Nephron (organoid): ENCODE measurements at regions not wholly inside any gene's neighbourhood (a gene's known extent, or its start where the extent isn't known, plus 50 kb on each side); places are given as distances from the start of the nearest gene placed in this dataset.

Experiments used
- H3K27ac Mint-ChIP-seq, 3 experiments: 2 replicates each; pipeline ENCODE4 v1.8.0; 2020; ENCODE audit warnings: mixed read lengths in 3 of 3, mild to moderate bottlenecking in 2 of 3, moderate library complexity in 1 of 3
- H3K27me3 Mint-ChIP-seq: 2 replicates; pipeline ENCODE4 v1.8.0; 2021; ENCODE audit warnings: low read depth, mild to moderate bottlenecking, moderate library complexity, mixed read lengths
- H3K36me3 Mint-ChIP-seq: 2 replicates; pipeline ENCODE4 v1.8.0; 2020; ENCODE audit warnings: low read depth, mixed read lengths
- H3K4me1 Mint-ChIP-seq: 2 replicates; pipeline ENCODE4 v1.8.0; 2020; ENCODE audit warnings: mixed read lengths
- H3K4me3 Mint-ChIP-seq, 3 experiments: 2 replicates each; pipeline ENCODE4 v1.8.0; 2020; ENCODE audit warnings: mild to moderate bottlenecking in 3 of 3, mixed read lengths in 3 of 3, moderate library complexity in 2 of 3
- H3K9me3 Mint-ChIP-seq: 2 replicates; pipeline ENCODE4 v1.8.0; 2020; ENCODE audit warnings: mixed read lengths
- TF ChIP-seq, protein P1 (sequence below), 3 experiments: fragments of 200-600 bp; sonication (generic); IDR thresholded peaks; one replicate each; pipeline ENCODE4 v1.5.0; 2021; ENCODE audit warnings: antibody characterized with exemption in 3 of 3; ENCODE audit not compliant: unreplicated experiment in 3 of 3

GRCh38 chr2:188676010-188676400 lies 298.2 kb upstream of the COL3A1 start:
- TF ChIP-seq, protein P1, sequence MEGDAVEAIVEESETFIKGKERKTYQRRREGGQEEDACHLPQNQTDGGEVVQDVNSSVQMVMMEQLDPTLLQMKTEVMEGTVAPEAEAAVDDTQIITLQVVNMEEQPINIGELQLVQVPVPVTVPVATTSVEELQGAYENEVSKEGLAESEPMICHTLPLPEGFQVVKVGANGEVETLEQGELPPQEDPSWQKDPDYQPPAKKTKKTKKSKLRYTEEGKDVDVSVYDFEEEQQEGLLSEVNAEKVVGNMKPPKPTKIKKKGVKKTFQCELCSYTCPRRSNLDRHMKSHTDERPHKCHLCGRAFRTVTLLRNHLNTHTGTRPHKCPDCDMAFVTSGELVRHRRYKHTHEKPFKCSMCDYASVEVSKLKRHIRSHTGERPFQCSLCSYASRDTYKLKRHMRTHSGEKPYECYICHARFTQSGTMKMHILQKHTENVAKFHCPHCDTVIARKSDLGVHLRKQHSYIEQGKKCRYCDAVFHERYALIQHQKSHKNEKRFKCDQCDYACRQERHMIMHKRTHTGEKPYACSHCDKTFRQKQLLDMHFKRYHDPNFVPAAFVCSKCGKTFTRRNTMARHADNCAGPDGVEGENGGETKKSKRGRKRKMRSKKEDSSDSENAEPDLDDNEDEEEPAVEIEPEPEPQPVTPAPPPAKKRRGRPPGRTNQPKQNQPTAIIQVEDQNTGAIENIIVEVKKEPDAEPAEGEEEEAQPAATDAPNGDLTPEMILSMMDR (IDR thresholded peaks at IDR 0.05; ENCODE audit: unreplicated experiment in 3 of 3): no peak
- H3K36me3 Mint-ChIP-seq: no peaks in the 10 kb centered on the region

GRCh38 chr2:188677142-188677541 lies 297.0 kb upstream of the COL3A1 start:
- Mint-ChIP-seq H3K9me3 (peaks cover 3% of the 10 kb centered on the region), H3K27me3 (no peaks in the 10 kb centered on the region), H3K4me3 (no peak overlapping the region), H3K36me3 (no peaks in the 10 kb centered on the region), H3K27ac (no peak overlapping the region), H3K4me1 (peaks cover 12% of the 10 kb centered on the region)
- TF ChIP-seq, protein P1 (IDR thresholded peaks at IDR 0.05; ENCODE audit: unreplicated experiment in 3 of 3): no peak

More at GRCh38 chr2:188676010-188676400, 298.2 kb upstream of the COL3A1 start:
- Mint-ChIP-seq H3K27me3 (no peaks in the 10 kb centered on the region), H3K9me3 (peaks cover 3% of the 10 kb centered on the region), H3K4me1 (peaks cover 12% of the 10 kb centered on the region), H3K4me3 (no peak overlapping the region), H3K27ac (peak overlapping the region in 2 of 3 experiments; percentile 21 to 47)

DNA sequence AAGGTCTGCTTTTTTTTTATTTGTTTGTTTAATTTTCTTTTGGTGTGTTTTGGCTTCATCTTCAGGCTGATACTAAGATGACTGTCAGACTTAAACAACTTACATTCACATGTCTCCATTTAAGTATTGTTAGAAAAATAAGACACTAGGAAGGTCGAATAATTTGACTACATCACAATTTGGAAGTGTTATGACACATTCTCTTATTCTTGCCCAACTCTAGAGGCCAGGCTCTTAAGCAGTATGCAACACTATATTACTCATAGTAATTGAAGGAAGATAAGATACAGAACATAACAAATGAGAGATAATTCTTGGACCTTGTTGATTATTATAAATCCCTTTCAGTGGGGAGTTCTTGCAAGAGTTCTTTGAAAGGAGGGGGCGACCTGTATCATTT lies 295.3 kb upstream of the COL3A1 start:
- Mint-ChIP-seq H3K9me3 (peaks cover 9% of the 10 kb centered on the region), H3K27ac (no peak overlapping the region), H3K36me3 (no peaks in the 10 kb centered on the region), H3K4me1 (peaks cover 12% of the 10 kb centered on the region), H3K4me3 (no peak overlapping the region), H3K27me3 (no peaks in the 10 kb centered on the region)
- TF ChIP-seq, protein P1 (IDR thresholded peaks at IDR 0.05; ENCODE audit: unreplicated experiment in 3 of 3): no peak

GRCh38 chr2:188682838-188683237 lies 291.3 kb upstream of the COL3A1 start:
- no peaks in the 10 kb centered on the region for H3K27me3 Mint-ChIP-seq
- peaks cover 15% of the 10 kb centered on the region for H3K9me3 Mint-ChIP-seq
- no peaks in the 10 kb centered on the region for H3K4me1 Mint-ChIP-seq
- H3K27ac Mint-ChIP-seq: no peak overlapping the region
- TF ChIP-seq, protein P1 (IDR thresholded peaks at IDR 0.05; ENCODE audit: unreplicated experiment in 3 of 3): no peak
- H3K4me3 Mint-ChIP-seq: no peak overlapping the region
- no peaks in the 10 kb centered on the region for H3K36me3 Mint-ChIP-seq

DNA sequence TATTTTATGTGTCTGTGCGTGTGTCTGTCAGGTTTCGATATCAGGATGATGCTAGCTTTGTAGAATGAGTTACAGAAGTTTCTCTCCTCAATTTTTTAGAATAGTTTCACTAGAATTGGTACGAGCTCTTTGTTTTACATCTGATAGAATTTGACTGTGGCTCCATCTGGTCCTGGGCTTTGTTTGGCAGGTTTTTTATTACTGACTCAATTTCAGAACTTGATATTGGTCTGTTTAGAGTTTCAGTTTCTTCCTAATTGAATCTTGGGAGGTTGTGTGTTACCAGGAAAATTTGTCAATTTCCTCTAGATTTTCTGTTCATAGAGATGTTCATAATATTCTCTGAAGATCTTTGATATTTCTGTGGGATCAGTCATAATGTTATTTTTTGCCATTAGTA lies 289.4 kb upstream of the COL3A1 start:
- Mint-ChIP-seq H3K4me1 (no peaks in the 10 kb centered on the region), H3K36me3 (no peaks in the 10 kb centered on the region), H3K27ac (no peak overlapping the region), H3K4me3 (no peak overlapping the region), H3K27me3 (no peaks in the 10 kb centered on the region), H3K9me3 (peaks cover 22% of the 10 kb centered on the region)
- TF ChIP-seq, protein P1 (IDR thresholded peaks at IDR 0.05; ENCODE audit: unreplicated experiment in 3 of 3): no peak

GRCh38 chr2:188693111-188693510 lies 281.1 kb upstream of the COL3A1 start:
- TF ChIP-seq, protein P1 (IDR thresholded peaks at IDR 0.05; ENCODE audit: unreplicated experiment in 3 of 3): no peak
- H3K4me3 Mint-ChIP-seq: no peak overlapping the region
- H3K36me3 Mint-ChIP-seq: no peaks in the 10 kb centered on the region
- H3K4me1 Mint-ChIP-seq: peaks cover 17% of the 10 kb centered on the region
- H3K27ac Mint-ChIP-seq: no peak overlapping the region
- H3K9me3 Mint-ChIP-seq: peaks cover 20% of the 10 kb centered on the region
- no peaks in the 10 kb centered on the region for H3K27me3 Mint-ChIP-seq
